Type B pancreatic cell (in vitro differentiated cells): ENCODE measurements at regions not wholly inside any gene's neighbourhood (a gene's known extent, or its start where the extent isn't known, plus 50 kb on each side); places are given as distances from the start of the nearest gene placed in this dataset.

Experiments used
- DNase-seq: peaks from one replicate; pipeline ENCODE4 v3.0.0; 2021; ENCODE audit warnings: mixed read lengths; ENCODE audit not compliant: unreplicated experiment; ENCODE audit errors: extremely low spot score
- H3K27ac Mint-ChIP-seq: 2 replicates; pipeline ENCODE4 v1.8.0; 2021; ENCODE audit warnings: mild to moderate bottlenecking, mixed read lengths
- H3K27me3 Mint-ChIP-seq: 2 replicates; pipeline ENCODE4 v1.8.0; 2021; ENCODE audit warnings: mixed read lengths
- H3K36me3 Mint-ChIP-seq: 2 replicates; pipeline ENCODE4 v1.8.0; 2021; ENCODE audit warnings: mixed read lengths
- H3K4me1 Mint-ChIP-seq: one replicate; pipeline ENCODE4 v1.8.0; 2021; ENCODE audit warnings: mixed read lengths; ENCODE audit not compliant: unreplicated experiment
- H3K4me3 Mint-ChIP-seq: 2 replicates; pipeline ENCODE4 v1.8.0; 2021; ENCODE audit warnings: mild to moderate bottlenecking, mixed read lengths
- H3K9me3 Mint-ChIP-seq: 2 replicates; pipeline ENCODE4 v1.8.0; 2021; ENCODE audit warnings: mixed read lengths
- CTCF ChIP-seq: fragments of 200-600 bp; sonication (generic); conservative IDR thresholded peaks from 2 replicates; pipeline ENCODE4 v1.5.0; 2021; ENCODE audit warnings: antibody characterized with exemption, mild to moderate bottlenecking

GRCh38 chr1:25095635-25096200 lies 136.6 kb downstream of the SYF2 start:
- TF ChIP-seq CTCF, result no peak
- DNase-seq, result no peak
- no peak overlapping the region for H3K4me3 Mint-ChIP-seq
- H3K27me3 Mint-ChIP-seq, result peaks cover 39% of the 10 kb centered on the region
- peaks cover 11% of the 10 kb centered on the region for H3K9me3 Mint-ChIP-seq
- H3K27ac Mint-ChIP-seq, result no peak overlapping the region
- peaks cover 9% of the 10 kb centered on the region for H3K4me1 Mint-ChIP-seq
- H3K36me3 Mint-ChIP-seq, result no peaks in the 10 kb centered on the region

GRCh38 chr1:25094995-25095394 lies 137.3 kb downstream of the SYF2 start:
- H3K36me3 Mint-ChIP-seq, result no peaks in the 10 kb centered on the region
- H3K4me1 Mint-ChIP-seq, result peaks cover 16% of the 10 kb centered on the region
- H3K4me3 Mint-ChIP-seq, result no peak overlapping the region
- peaks cover 40% of the 10 kb centered on the region for H3K27me3 Mint-ChIP-seq
- DNase-seq, result no peak
- H3K9me3 Mint-ChIP-seq, result peaks cover 11% of the 10 kb centered on the region
- H3K27ac Mint-ChIP-seq, result no peak overlapping the region
- no peak for TF ChIP-seq CTCF

- no peak for TF ChIP-seq CTCF
- DNase-seq, result no peak
- no peak overlapping the region for H3K27ac Mint-ChIP-seq
- H3K9me3 Mint-ChIP-seq, result peaks cover 11% of the 10 kb centered on the region
- H3K27me3 Mint-ChIP-seq, result peaks cover 37% of the 10 kb centered on the region
- H3K4me3 Mint-ChIP-seq, result no peak overlapping the region
- H3K4me1 Mint-ChIP-seq, result peaks cover 15% of the 10 kb centered on the region
- H3K36me3 Mint-ChIP-seq, result no peaks in the 10 kb centered on the region
These were observed 138.1 kb downstream of the SYF2 start for GRCh38 chr1:25094229-25094628.

- no peak overlapping the region for H3K27ac Mint-ChIP-seq
- TF ChIP-seq CTCF, result no peak
- H3K27me3 Mint-ChIP-seq, result peaks cover 23% of the 10 kb centered on the region
- no peaks in the 10 kb centered on the region for H3K36me3 Mint-ChIP-seq
- peaks cover 15% of the 10 kb centered on the region for H3K4me1 Mint-ChIP-seq
- peaks cover 11% of the 10 kb centered on the region for H3K9me3 Mint-ChIP-seq
- DNase-seq, result no peak
- no peak overlapping the region for H3K4me3 Mint-ChIP-seq
These were observed 140.6 kb downstream of the SYF2 start for GRCh38 chr1:25091658-25092057.

GRCh38 chr1:25090707-25091422 lies 141.4 kb downstream of the SYF2 start:
- Mint-ChIP-seq H3K4me1 (peaks cover 19% of the 10 kb centered on the region), H3K27me3 (peaks cover 20% of the 10 kb centered on the region), H3K36me3 (no peaks in the 10 kb centered on the region), H3K9me3 (peaks cover 6% of the 10 kb centered on the region), H3K4me3 (no peak overlapping the region), H3K27ac (no peak overlapping the region)
- no peak for TF ChIP-seq CTCF
- no peak for DNase-seq
